ENCODE measurements at regions not wholly inside any gene's neighbourhood (a gene's known extent, or its start where the extent isn't known, plus 50 kb on each side); places are given as distances from the start of the nearest gene placed in this dataset.

GRCh38 chr4:140257461-140258305 is 103.7 kb upstream of the MAML3 start:
- no peak overlapping the region for H2AFZ ChIP-seq (ENCODE audit: low read depth)
- no peak overlapping the region for H3K4me2 ChIP-seq
- no peak overlapping the region for H3K27ac ChIP-seq
- H3K4me3 ChIP-seq (IDR thresholded peaks at IDR 0.05; ENCODE audit: insufficient read depth, low read depth, low read length): no peak overlapping the region
- no peaks in the 10 kb centered on the region for H4K20me1 ChIP-seq (ENCODE audit: insufficient read depth)
- no peak for TF ChIP-seq CTCF (conservative IDR thresholded peaks at IDR 0.05; ENCODE audit: low read depth, low read length)
- no peaks in the 10 kb centered on the region for H3K36me3 ChIP-seq (ENCODE audit: insufficient read depth)
- no peaks in the 10 kb centered on the region for H3K27me3 ChIP-seq (ENCODE audit: insufficient read depth, low read depth)
- H3K9ac ChIP-seq: no peak overlapping the region
- peaks cover 13% of the 10 kb centered on the region for H3K4me1 ChIP-seq (ENCODE audit: low read depth, poor library complexity, severe bottlenecking)
- H3K79me2 ChIP-seq (ENCODE audit: insufficient read depth, low read depth): no peaks in the 10 kb centered on the region

GRCh38 chr4:140256941-140257340 is 103.0 kb upstream of the MAML3 start:
- Histone ChIP-seq H4K20me1 (ENCODE audit: insufficient read depth) (no peaks in the 10 kb centered on the region), H3K36me3 (ENCODE audit: insufficient read depth) (no peaks in the 10 kb centered on the region), H3K9ac (no peak overlapping the region), H3K27ac (no peak overlapping the region), H3K79me2 (ENCODE audit: insufficient read depth, low read depth) (no peaks in the 10 kb centered on the region), H3K27me3 (ENCODE audit: insufficient read depth, low read depth) (no peaks in the 10 kb centered on the region), H2AFZ (ENCODE audit: low read depth) (no peak overlapping the region), H3K4me2 (no peak overlapping the region), H3K4me3 (IDR thresholded peaks at IDR 0.05; ENCODE audit: insufficient read depth, low read depth, low read length) (no peak overlapping the region), H3K4me1 (ENCODE audit: low read depth, poor library complexity, severe bottlenecking) (peaks cover 19% of the 10 kb centered on the region)
- no peak for TF ChIP-seq CTCF (conservative IDR thresholded peaks at IDR 0.05; ENCODE audit: low read depth, low read length)

- no peak overlapping the region for H3K4me3 ChIP-seq (IDR thresholded peaks at IDR 0.05; ENCODE audit: insufficient read depth, low read depth, low read length)
- peaks cover 23% of the 10 kb centered on the region for H3K4me1 ChIP-seq (ENCODE audit: low read depth, poor library complexity, severe bottlenecking)
- H3K27me3 ChIP-seq (ENCODE audit: insufficient read depth, low read depth): no peaks in the 10 kb centered on the region
- H3K27ac ChIP-seq: no peak overlapping the region
- no peak for TF ChIP-seq CTCF (conservative IDR thresholded peaks at IDR 0.05; ENCODE audit: low read depth, low read length)
- H3K36me3 ChIP-seq (ENCODE audit: insufficient read depth): no peaks in the 10 kb centered on the region
- H3K79me2 ChIP-seq (ENCODE audit: insufficient read depth, low read depth): no peaks in the 10 kb centered on the region
- no peak overlapping the region for H3K9ac ChIP-seq
- no peak overlapping the region for H3K4me2 ChIP-seq
- no peaks in the 10 kb centered on the region for H4K20me1 ChIP-seq (ENCODE audit: insufficient read depth)
- H2AFZ ChIP-seq (ENCODE audit: low read depth): no peak overlapping the region
Measured at GRCh38 chr4:140256335-140256734, 102.4 kb upstream of the MAML3 start.

- H3K4me1 ChIP-seq (ENCODE audit: low read depth, poor library complexity, severe bottlenecking): peaks cover 27% of the 10 kb centered on the region
- TF ChIP-seq CTCF (conservative IDR thresholded peaks at IDR 0.05; ENCODE audit: low read depth, low read length): no peak
- H3K79me2 ChIP-seq (ENCODE audit: insufficient read depth, low read depth): no peaks in the 10 kb centered on the region
- H3K36me3 ChIP-seq (ENCODE audit: insufficient read depth): no peaks in the 10 kb centered on the region
- no peaks in the 10 kb centered on the region for H3K27me3 ChIP-seq (ENCODE audit: insufficient read depth, low read depth)
- H2AFZ ChIP-seq (ENCODE audit: low read depth): no peak overlapping the region
- H3K4me3 ChIP-seq (IDR thresholded peaks at IDR 0.05; ENCODE audit: insufficient read depth, low read depth, low read length): no peak overlapping the region
- no peak overlapping the region for H3K27ac ChIP-seq
- H4K20me1 ChIP-seq (ENCODE audit: insufficient read depth): no peaks in the 10 kb centered on the region
- no peak overlapping the region for H3K9ac ChIP-seq
- H3K4me2 ChIP-seq: no peak overlapping the region
Measured at GRCh38 chr4:140255927-140256326, 101.9 kb upstream of the MAML3 start.

Data from KMS-11 (cell line).